H1 (cell line): ENCODE measurements at regions not wholly inside any gene's neighbourhood (a gene's known extent, or its start where the extent isn't known, plus 50 kb on each side); places are given as distances from the start of the nearest gene placed in this dataset.

Experiments used
- CTCF ChIA-PET: fragments of 300-600 bp; sonication (Branson Sonifier 250); formaldehyde crosslinking; loops from one replicate; lab custom pipeline; 2021; ENCODE audit not compliant: partially characterized antibody; lab: Charles Lee
- POLR2A ChIA-PET: fragments of 300-600 bp; sonication (Branson Sonifier 250); formaldehyde crosslinking; loops from one replicate; lab custom pipeline; 2021; ENCODE audit warnings: inconsistent platforms; ENCODE audit not compliant: partially characterized antibody; lab: Charles Lee
- DNase-seq, 2 experiments: peaks; one replicate each; pipeline versions ENCODE4 v3.0.0 to v3.0.0-alpha.2; 2010 to 2022; ENCODE audit warnings: low spot score in 2 of 2, low read depth in 1 of 2, mixed read lengths in 1 of 2
- FAIRE-seq: peaks from 2 replicates; lab custom pipeline; 2011; peaks lifted over from hg19 to GRCh38; lab: Jason Lieb, UNC
- H2AFZ ChIP-seq: 2 replicates; pipeline ENCODE4 v1.8.1; 2012; ENCODE audit warnings: low read length, inconsistent platforms
- H2AK5ac ChIP-seq: 2 replicates; pipeline ENCODE4 v1.6.1; 2013; ENCODE audit warnings: low read depth, low read length
- H2BK120ac ChIP-seq: replicated peaks from 2 replicates; pipeline ENCODE3; 2013; ENCODE audit warnings: low read depth, low read length, inconsistent platforms
- H2BK12ac ChIP-seq: 2 replicates; pipeline ENCODE4 v1.6.1; 2013; ENCODE audit warnings: low read depth, low read length
- H2BK15ac ChIP-seq: 2 replicates; pipeline ENCODE4 v1.6.1; 2013; ENCODE audit warnings: low read length
- H2BK20ac ChIP-seq: 2 replicates; pipeline ENCODE4 v1.6.1; 2013; ENCODE audit warnings: low read length
- H2BK5ac ChIP-seq: 2 replicates; pipeline ENCODE4 v1.6.1; 2013; ENCODE audit warnings: low read depth, low read length
- H3K14ac ChIP-seq: 2 replicates; pipeline ENCODE4 v1.6.1; 2013; ENCODE audit warnings: inconsistent platforms; ENCODE audit not compliant: insufficient read length
- H3K18ac ChIP-seq: 2 replicates; pipeline ENCODE4 v1.6.1; 2013; ENCODE audit warnings: low read length; ENCODE audit errors: extremely low read depth
- H3K23ac ChIP-seq: 2 replicates; pipeline ENCODE4 v1.6.1; 2013; ENCODE audit warnings: inconsistent platforms; ENCODE audit not compliant: insufficient read length
- H3K23me2 ChIP-seq: 2 replicates; pipeline ENCODE4 v1.6.1; 2013; ENCODE audit warnings: low read depth, low read length
- H3K27ac ChIP-seq: 2 replicates; pipeline ENCODE4 v1.6.1; 2011; ENCODE audit warnings: low read depth, low read length, inconsistent platforms
- H3K27me3 ChIP-seq, 4 experiments: replicated peaks in 1 of 4; 1 replicate in 1 of 4; 2 replicates in 3 of 4; pipeline versions ENCODE4 v1.6.1 to v1.8.1; 2011 to 2013; ENCODE audit warnings: low read length in 3 of 4, mild to moderate bottlenecking in 3 of 4, inconsistent platforms in 2 of 4, mixed read lengths in 2 of 4, moderate library complexity in 1 of 4; ENCODE audit not compliant: control insufficient read depth in 3 of 4, insufficient read depth in 3 of 4; ENCODE audit errors: extremely low read depth in 1 of 4
- H3K36me3 ChIP-seq, 4 experiments: 2 replicates each; pipeline versions ENCODE4 v1.6.1 to v1.8.1; 2011 to 2013; ENCODE audit warnings: mild to moderate bottlenecking in 4 of 4, low read length in 3 of 4, moderate library complexity in 2 of 4, control low read depth in 1 of 4, inconsistent platforms in 1 of 4; ENCODE audit not compliant: insufficient read depth in 4 of 4, control insufficient read depth in 2 of 4
- H3K4ac ChIP-seq: replicated peaks from 2 replicates; pipeline ENCODE3; 2013; ENCODE audit warnings: low read length, low read depth, mixed read lengths, inconsistent platforms; ENCODE audit not compliant: insufficient read length
- H3K4me1 ChIP-seq, 4 experiments: replicated peaks in 1 of 4; 1 replicate in 1 of 4; 2 replicates in 3 of 4; pipeline versions ENCODE4 v1.6.1 to v1.8.1; 2011 to 2013; ENCODE audit warnings: low read length in 3 of 4, inconsistent platforms in 2 of 4, mixed read lengths in 1 of 4; ENCODE audit not compliant: insufficient read depth in 4 of 4, control insufficient read depth in 3 of 4
- H3K4me2 ChIP-seq, 2 experiments: 2 replicates each; pipeline versions ENCODE4 v1.6.1 to v1.8.1; 2011 to 2013; ENCODE audit warnings: low read depth in 2 of 2, low read length in 2 of 2, control low read depth in 1 of 2, inconsistent platforms in 1 of 2, mild to moderate bottlenecking in 1 of 2; ENCODE audit not compliant: insufficient read depth in 1 of 2
- H3K4me3 ChIP-seq, 4 experiments: fragments of 200-600, 300-600 bp in 1 of 4; sonication (generic), shearing (Covaris generic), sonication (Bioruptor Twin) in 1 of 4; 2 replicates each; pipeline versions ENCODE4 v1.5.1 to v1.8.1; 2011 to 2016; ENCODE audit warnings: low read length in 4 of 4, low read depth in 3 of 4, control low read depth in 2 of 4, inconsistent platforms in 2 of 4, mild to moderate bottlenecking in 2 of 4, mixed read lengths in 1 of 4, moderate library complexity in 1 of 4; ENCODE audit not compliant: insufficient read depth in 2 of 4; ENCODE audit errors: extremely low read depth in 1 of 4
- H3K56ac ChIP-seq: replicated peaks from 2 replicates; pipeline ENCODE3; 2013; ENCODE audit warnings: low read depth, mild to moderate bottlenecking, mixed read lengths, low read length, inconsistent platforms; ENCODE audit not compliant: insufficient read length
- H3K79me1 ChIP-seq: 2 replicates; pipeline ENCODE4 v1.6.1; 2013; ENCODE audit warnings: low read depth, low read length, control low read depth
- H3K79me2 ChIP-seq, 2 experiments: 2 replicates each; pipeline versions ENCODE4 v1.6.1 to v1.8.1; 2012 to 2013; ENCODE audit warnings: low read length in 2 of 2, mild to moderate bottlenecking in 2 of 2, inconsistent platforms in 1 of 2; ENCODE audit not compliant: insufficient read depth in 2 of 2, control insufficient read depth in 1 of 2
- H3K9ac ChIP-seq, 4 experiments: replicated peaks in 1 of 4; 1 replicate in 1 of 4; 2 replicates in 3 of 4; pipeline versions ENCODE4 v1.6.1 to v1.8.1; 2011 to 2013; ENCODE audit warnings: low read depth in 3 of 4, low read length in 3 of 4, control low read depth in 2 of 4, mild to moderate bottlenecking in 2 of 4, moderate library complexity in 2 of 4, inconsistent platforms in 1 of 4; ENCODE audit errors: extremely low read depth in 1 of 4
- H3K9me3 ChIP-seq, 2 experiments: 2 replicates each; pipeline versions ENCODE4 v1.6.1 to v1.8.1; 2012 to 2013; ENCODE audit warnings: mild to moderate bottlenecking in 2 of 2, moderate library complexity in 2 of 2, control low read depth in 1 of 2, inconsistent platforms in 1 of 2, low read depth in 1 of 2, low read length in 1 of 2, mixed read lengths in 1 of 2; ENCODE audit not compliant: insufficient read depth in 2 of 2
- H4K20me1 ChIP-seq, 2 experiments: replicated peaks in 1 of 2; 2 replicates each; pipeline versions ENCODE3 to v1.8.1; 2011 to 2013; ENCODE audit warnings: inconsistent platforms in 2 of 2, low read length in 2 of 2, mild to moderate bottlenecking in 1 of 2; ENCODE audit not compliant: insufficient read depth in 2 of 2, control insufficient read depth in 1 of 2
- H4K5ac ChIP-seq: 2 replicates; pipeline ENCODE4 v1.6.1; 2013; ENCODE audit warnings: low read length, low read depth, mixed read lengths, inconsistent platforms; ENCODE audit not compliant: insufficient read length
- H4K8ac ChIP-seq: 2 replicates; pipeline ENCODE4 v1.8.0; 2013; ENCODE audit warnings: mild to moderate bottlenecking, moderate library complexity, low read length, inconsistent platforms; ENCODE audit not compliant: insufficient read depth; ENCODE audit errors: extremely low read depth
- H4K91ac ChIP-seq: replicated peaks from 2 replicates; pipeline ENCODE3; 2013; ENCODE audit warnings: low read length, mixed read lengths, inconsistent platforms; ENCODE audit not compliant: insufficient read length
- POLR2AphosphoS5 ChIP-seq: IDR thresholded peaks from 2 replicates; pipeline ENCODE4 v1.6.1; 2011; ENCODE audit warnings: low read depth, low read length
- WGBS, 2 experiments: shearing (Covaris generic) in 1 of 2; methylation state at CpG; one replicate each; pipeline versions ENCODE4 v1.1.6 to v1.1.7; 2013 to 2015; ENCODE audit warnings: low lambda C conversion rate in 2 of 2, mixed read lengths in 2 of 2, inconsistent platforms in 1 of 2, low coverage in 1 of 2, missing lambda C conversion rate in 1 of 2; ENCODE audit not compliant: insufficient replicate concordance in 2 of 2, insufficient coverage in 1 of 2, insufficient read length in 1 of 2; ENCODE audit errors: extremely low coverage in 1 of 2, missing lambda C conversion rate in 1 of 2; 5-methylcytosine and 5-hydroxymethylcytosine counted together

DNA sequence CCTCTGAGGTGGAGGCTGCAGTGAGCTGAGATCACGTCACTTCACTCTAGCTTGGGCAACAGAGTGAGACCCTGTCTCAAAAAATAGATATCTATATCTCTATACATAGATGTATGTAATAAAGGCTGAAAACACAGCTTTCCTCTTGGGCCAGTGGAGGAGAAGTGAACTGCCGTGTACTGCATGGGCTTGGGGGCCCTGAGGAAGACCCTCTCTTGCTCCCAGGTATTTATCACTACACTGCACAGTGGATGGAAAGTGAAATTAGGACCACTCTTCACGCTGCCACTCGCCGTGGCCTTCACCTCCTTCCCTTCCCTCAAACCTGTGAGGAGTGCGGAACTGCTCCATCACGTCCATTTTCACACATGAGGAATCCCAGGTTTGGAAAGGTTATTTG, 68.8 kb upstream of the SIAH1 start:
- 88% methylated on average over 7 of the region's 7 CpGs; no CpG with 5 or more reads in 1 of the 2 experiments for WGBS, 2 experiments
- Histone ChIP-seq H4K20me1 (no peaks in the 10 kb centered on the region), H2BK5ac (no peak overlapping the region), H3K36me3 (no peaks in the 10 kb centered on the region), H3K4me2 (no peak overlapping the region), H4K5ac (no peak overlapping the region), H3K23me2 (no peaks in the 10 kb centered on the region), H2AFZ (no peak overlapping the region), H3K4me3 (no peak overlapping the region), H3K9ac (no peak overlapping the region), H4K91ac (no peak overlapping the region), H2AK5ac (no peak overlapping the region), H3K27ac (no peak overlapping the region), H3K18ac (no peak overlapping the region), H2BK20ac (no peak overlapping the region), H3K27me3 (no peaks in the 10 kb centered on the region), H3K79me2 (no peaks in the 10 kb centered on the region), H3K4ac (no peak overlapping the region), H4K8ac (no peak overlapping the region), H2BK15ac (no peak overlapping the region), H3K14ac (no peak overlapping the region), H2BK120ac (no peak overlapping the region), H3K56ac (no peak overlapping the region), H2BK12ac (no peak overlapping the region), H3K23ac (no peak overlapping the region), H3K79me1 (no peaks in the 10 kb centered on the region), H3K4me1 (no peaks in the 10 kb centered on the region), H3K9me3 (no peaks in the 10 kb centered on the region)
- no peak for TF ChIP-seq POLR2AphosphoS5
- DNase-seq (no peak), FAIRE-seq (no peak)
- ChIA-PET CTCF (interaction anchor here (0.6 to 1.3 kb wide), 3 partner anchors 9 to 714 kb away, joined by 3 to 4 read pairs (median 3); no protein-coding TSS in a partner anchor), POLR2A (interaction anchor here (1.2 to 1.6 kb wide), 2 partner anchors 14 to 68 kb away, joined by 3 to 6 read pairs; partner anchors contain the start of gene SIAH1)
